ENCODE measurements at regions not wholly inside any gene's neighbourhood (a gene's known extent, or its start where the extent isn't known, plus 50 kb on each side); places are given as distances from the start of the nearest gene placed in this dataset.

- no peak for TF ChIP-seq TSHZ2 (CRISPR knock-in tag; IDR thresholded peaks at IDR 0.05)
- no peak for TF ChIP-seq ZNF565 (CRISPR knock-in tag; conservative IDR thresholded peaks at IDR 0.05; ENCODE audit: low read depth)
- TF ChIP-seq ARNTL (CRISPR knock-in tag; IDR thresholded peaks at IDR 0.05; ENCODE audit: borderline replicate concordance, low read depth), result no peak
- no peak for TF ChIP-seq ZNF8 (CRISPR knock-in tag; IDR thresholded peaks at IDR 0.05)
- no peak for TF ChIP-seq ZFP30 (CRISPR knock-in tag; IDR thresholded peaks at IDR 0.05)
- no peak for TF ChIP-seq PPARA (CRISPR knock-in tag; IDR thresholded peaks at IDR 0.05; ENCODE audit: borderline replicate concordance)
- TF ChIP-seq, protein P1, sequence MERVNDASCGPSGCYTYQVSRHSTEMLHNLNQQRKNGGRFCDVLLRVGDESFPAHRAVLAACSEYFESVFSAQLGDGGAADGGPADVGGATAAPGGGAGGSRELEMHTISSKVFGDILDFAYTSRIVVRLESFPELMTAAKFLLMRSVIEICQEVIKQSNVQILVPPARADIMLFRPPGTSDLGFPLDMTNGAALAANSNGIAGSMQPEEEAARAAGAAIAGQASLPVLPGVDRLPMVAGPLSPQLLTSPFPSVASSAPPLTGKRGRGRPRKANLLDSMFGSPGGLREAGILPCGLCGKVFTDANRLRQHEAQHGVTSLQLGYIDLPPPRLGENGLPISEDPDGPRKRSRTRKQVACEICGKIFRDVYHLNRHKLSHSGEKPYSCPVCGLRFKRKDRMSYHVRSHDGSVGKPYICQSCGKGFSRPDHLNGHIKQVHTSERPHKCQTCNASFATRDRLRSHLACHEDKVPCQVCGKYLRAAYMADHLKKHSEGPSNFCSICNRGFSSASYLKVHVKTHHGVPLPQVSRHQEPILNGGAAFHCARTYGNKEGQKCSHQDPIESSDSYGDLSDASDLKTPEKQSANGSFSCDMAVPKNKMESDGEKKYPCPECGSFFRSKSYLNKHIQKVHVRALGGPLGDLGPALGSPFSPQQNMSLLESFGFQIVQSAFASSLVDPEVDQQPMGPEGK (CRISPR knock-in tag; IDR thresholded peaks at IDR 0.05; ENCODE audit: borderline replicate concordance), result no peak
- TF ChIP-seq TOX (CRISPR knock-in tag; IDR thresholded peaks at IDR 0.05; ENCODE audit: borderline replicate concordance), result no peak
- TF ChIP-seq, protein P2, sequence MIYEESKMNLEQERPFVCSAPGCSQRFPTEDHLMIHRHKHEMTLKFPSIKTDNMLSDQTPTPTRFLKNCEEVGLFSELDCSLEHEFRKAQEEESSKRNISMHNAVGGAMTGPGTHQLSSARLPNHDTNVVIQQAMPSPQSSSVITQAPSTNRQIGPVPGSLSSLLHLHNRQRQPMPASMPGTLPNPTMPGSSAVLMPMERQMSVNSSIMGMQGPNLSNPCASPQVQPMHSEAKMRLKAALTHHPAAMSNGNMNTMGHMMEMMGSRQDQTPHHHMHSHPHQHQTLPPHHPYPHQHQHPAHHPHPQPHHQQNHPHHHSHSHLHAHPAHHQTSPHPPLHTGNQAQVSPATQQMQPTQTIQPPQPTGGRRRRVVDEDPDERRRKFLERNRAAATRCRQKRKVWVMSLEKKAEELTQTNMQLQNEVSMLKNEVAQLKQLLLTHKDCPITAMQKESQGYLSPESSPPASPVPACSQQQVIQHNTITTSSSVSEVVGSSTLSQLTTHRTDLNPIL (CRISPR knock-in tag; IDR thresholded peaks at IDR 0.05; ENCODE audit: low read depth), result no peak
- no peak for TF ChIP-seq CSRNP3 (CRISPR knock-in tag; IDR thresholded peaks at IDR 0.05)
- TF ChIP-seq ZFP3 (CRISPR knock-in tag; IDR thresholded peaks at IDR 0.05), result no peak
- TF ChIP-seq, protein P3, sequence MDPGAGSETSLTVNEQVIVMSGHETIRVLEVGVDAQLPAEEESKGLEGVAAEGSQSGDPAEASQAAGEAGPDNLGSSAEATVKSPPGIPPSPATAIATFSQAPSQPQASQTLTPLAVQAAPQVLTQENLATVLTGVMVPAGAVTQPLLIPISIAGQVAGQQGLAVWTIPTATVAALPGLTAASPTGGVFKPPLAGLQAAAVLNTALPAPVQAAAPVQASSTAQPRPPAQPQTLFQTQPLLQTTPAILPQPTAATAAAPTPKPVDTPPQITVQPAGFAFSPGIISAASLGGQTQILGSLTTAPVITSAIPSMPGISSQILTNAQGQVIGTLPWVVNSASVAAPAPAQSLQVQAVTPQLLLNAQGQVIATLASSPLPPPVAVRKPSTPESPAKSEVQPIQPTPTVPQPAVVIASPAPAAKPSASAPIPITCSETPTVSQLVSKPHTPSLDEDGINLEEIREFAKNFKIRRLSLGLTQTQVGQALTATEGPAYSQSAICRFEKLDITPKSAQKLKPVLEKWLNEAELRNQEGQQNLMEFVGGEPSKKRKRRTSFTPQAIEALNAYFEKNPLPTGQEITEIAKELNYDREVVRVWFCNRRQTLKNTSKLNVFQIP (CRISPR knock-in tag; IDR thresholded peaks at IDR 0.05; ENCODE audit: borderline replicate concordance, low read depth), result no peak
- no peak for TF ChIP-seq ZNF70 (CRISPR knock-in tag; IDR thresholded peaks at IDR 0.05)
- no peak for TF ChIP-seq CSDC2 (CRISPR knock-in tag; IDR thresholded peaks at IDR 0.05)
Measured at GRCh38 chr3:63202529-63202928, 75.6 kb upstream of the SYNPR start.
